GM21786 (cell line): ENCODE measurements at regions not wholly inside any gene's neighbourhood (a gene's known extent, or its start where the extent isn't known, plus 50 kb on each side); places are given as distances from the start of the nearest gene placed in this dataset.

Experiments used
- ATAC-seq: cut with Tn5 transposase; IDR thresholded peaks from one replicate; pipeline ENCODE4 v1.9.1; 2021; ENCODE audit not compliant: unreplicated experiment

DNA sequence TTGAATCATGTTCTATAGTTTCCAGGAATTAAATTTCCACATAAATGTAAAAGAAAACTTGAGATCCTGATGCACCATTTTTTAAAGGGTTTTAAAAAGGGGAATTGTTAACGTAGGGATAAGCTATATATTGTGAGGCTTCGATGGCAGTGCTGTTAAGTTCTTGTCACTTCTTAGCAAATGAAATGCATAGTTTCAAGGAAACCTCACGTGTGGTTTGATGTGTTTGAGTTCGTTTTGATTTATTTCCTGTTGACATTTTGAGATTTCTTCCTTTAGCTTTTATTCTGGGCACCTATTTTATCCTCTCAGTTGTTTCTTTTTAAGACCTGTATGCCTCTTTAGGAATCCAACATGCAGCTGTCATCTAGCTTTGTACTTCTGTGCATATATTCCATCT is 301.0 kb downstream of the DOCK8 start:
- no peak for ATAC-seq

GRCh38 chr9:517993-518392 is 303.3 kb downstream of the DOCK8 start:
- no peak for ATAC-seq

DNA sequence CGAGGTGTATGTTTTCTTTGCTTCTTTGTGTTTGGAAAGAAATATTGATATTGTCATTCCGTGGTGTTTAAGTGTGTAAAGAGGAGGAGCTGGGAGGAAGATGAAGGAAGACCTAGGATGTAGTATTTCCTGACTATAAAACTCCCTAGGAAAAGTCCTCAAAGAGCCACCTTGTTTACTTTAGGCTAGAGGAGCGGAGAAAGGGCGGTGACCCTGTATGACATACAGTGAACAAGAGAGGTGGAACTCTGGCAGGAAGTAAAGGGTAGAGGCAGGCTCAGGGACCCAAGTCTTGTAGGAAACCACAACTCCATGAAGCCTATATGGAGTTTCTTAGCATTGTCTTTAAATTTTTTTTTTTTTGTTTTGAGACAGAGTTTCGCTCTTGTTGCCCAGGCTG is 303.9 kb downstream of the DOCK8 start:
- ATAC-seq = no peak

DNA sequence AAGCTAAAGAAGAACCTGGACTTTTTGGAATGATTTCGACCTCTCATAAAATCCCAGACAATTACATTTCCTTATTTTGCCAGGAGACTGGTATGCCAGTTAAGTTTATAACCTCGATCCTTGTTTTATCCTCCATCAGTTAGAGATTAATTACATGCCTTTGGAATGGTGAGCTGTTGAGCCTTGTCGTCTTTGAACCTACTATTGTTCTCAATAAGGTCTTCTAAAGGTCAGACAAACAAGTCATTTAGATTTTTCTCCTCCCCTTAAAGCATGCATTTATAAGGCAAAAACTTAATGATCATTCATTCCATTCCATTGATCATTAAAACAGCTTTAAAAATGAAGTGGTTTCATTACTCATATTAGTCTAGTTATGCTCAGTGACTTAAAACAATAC is 304.9 kb downstream of the DOCK8 start:
- ATAC-seq = no peak

DNA sequence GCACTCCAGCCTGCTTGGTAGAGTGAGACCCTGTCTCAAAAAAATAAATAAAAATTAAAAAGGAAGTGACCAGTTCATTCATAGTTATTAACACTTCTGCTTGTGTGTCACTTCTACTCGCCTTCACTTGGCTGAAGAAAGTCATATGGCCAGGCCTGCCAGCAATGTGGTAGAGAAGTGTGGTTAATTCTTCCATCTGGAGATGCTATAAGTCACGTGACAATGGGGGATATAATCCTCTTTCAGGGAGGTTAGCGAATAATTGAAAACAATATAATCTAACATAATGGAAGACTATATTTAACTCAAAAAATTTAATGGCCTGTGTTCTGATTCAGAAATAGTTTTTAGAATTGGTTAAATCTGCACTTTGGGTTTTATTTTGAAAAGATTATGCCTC is 305.6 kb downstream of the DOCK8 start:
- no peak for ATAC-seq

GRCh38 chr9:522190-522589 is 307.5 kb downstream of the DOCK8 start:
- no peak for ATAC-seq

GRCh38 chr9:522658-523057 is 308.0 kb downstream of the DOCK8 start:
- no peak for ATAC-seq

DNA sequence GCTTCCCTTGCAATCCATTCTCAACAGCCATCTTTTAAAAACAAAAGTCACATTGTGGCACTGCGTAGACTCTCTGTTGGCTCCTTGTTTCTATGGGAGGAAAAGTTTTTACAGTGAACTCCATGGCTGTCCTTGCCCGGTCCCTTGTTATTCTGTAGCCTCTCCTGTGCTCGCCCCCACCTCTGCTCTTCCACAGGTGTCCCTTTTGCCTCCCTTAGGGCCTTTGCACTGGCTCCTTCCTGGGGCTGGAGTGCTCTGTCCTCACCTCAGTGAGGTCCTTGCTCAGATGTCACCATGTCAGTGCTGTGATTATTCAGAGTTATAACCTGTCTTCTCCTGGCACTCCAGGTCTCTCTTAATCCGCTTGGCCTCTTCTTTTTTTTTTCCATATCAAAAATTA is 308.8 kb downstream of the DOCK8 start:
- ATAC-seq = no peak

DNA sequence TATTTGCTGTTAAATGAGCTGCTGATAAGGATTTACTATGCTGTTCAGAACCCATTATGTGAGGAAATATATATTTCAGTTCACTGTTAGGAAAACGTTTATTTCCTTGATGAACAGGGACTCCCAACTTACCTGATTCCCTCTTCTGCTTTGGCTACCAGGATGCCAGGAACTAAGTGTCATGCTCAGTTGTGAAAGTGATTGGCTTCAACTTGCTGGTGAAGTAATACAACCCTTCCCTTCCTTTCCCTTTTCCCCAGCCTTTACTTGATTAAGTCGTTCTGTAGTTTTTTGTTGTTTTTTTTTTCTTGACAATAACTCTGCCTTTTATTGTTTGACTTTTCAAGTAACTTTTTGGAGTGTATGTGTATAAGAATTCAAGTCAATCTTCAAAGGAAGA is 309.3 kb downstream of the DOCK8 start:
- no peak for ATAC-seq

GRCh38 chr9:526904-527591 is 312.4 kb downstream of the DOCK8 start:
- no peak for ATAC-seq

- ATAC-seq = no peak
Measured at GRCh38 chr9:529731-530130, 311.8 kb upstream of the DMRT1 start.

DNA sequence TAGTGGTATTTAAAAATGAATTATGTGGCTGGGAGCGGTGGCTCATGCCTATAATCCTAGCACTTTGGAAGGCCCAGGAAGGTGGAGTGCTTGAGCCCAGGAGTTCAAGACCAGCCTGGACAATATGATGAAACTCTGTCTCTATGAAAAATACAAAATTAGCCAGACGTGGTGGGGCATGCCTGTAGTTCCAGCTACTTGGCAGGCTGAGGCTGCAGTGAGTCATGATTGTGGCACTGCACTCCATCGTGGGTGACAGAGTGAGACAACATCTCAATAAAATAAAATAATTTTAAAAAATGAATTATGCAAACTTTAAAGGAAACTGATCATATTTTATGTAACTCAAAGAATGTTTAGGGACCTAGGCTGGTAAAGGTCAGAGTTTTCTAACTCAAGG is 310.8 kb upstream of the DMRT1 start:
- ATAC-seq = no peak

DNA sequence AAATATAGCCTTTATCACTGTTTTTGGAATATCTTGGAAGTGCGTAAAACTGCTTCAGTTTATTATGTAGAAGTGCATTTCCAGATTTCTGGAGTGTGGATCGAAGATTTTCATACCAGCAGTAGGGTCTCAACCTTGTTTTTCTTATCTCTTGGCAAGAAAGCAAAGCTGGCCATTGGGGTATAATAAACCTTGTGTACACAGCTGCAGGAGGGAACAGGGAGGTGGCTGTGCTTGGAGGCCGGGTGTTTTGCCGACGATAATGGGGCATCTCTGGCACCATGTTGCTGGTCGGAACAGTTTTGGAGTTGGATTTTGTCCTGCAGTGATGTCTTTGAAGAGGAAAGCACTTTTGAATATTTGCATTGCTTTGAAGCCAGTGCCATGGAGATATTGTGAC is 308.8 kb upstream of the DMRT1 start:
- no peak for ATAC-seq

- no peak for ATAC-seq
Measured at GRCh38 chr9:534886-535285, 306.6 kb upstream of the DMRT1 start.

GRCh38 chr9:535356-535755 is 306.1 kb upstream of the DMRT1 start:
- ATAC-seq = no peak

DNA sequence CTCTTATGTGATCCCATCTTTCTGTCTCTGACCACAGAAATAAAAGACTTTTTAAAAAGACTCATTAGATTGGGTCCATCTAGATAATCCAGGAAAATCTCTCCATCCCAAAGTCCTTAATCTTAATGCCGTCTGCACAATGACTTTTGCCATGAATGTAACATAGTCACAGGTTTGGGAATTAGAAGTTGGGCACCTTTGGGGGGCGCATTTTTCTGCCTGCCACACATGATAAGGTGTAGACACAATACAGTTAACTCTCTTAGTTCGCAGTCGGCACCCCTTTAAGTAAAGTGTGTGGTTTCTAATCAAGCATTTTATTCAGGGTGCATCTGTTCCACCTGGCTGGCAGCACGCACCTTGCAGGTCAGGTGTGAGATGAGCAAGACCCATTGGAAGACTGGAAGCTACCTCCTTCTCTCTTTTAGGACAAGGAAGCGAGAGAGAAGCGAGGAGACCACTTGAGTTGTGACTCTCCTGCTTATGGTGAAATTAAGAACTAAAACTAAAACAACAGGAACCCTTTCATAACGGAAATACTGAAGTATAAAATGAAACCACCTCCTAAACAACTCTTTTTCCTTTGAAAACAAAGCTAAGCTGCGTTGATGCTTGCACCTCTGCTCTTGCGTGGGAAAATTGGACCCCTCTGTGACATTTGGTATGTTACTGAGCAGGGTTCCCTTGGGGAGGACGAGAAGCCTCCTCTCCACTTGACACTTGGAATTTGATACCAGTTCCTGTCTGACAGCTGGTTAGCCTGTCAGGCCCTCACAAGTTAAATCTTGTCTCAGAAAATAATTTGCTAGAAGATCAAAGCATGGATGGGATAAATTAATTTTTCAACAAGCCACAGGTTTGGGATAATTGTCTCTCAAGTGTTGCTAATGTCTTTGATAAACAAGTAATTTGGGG is 304.6 kb upstream of the DMRT1 start:
- no peak for ATAC-seq

- ATAC-seq = no peak
Measured at GRCh38 chr9:543478-543877, 298.0 kb upstream of the DMRT1 start.

GRCh38 chr9:545480-545879 is 296.0 kb upstream of the DMRT1 start:
- ATAC-seq = no peak

DNA sequence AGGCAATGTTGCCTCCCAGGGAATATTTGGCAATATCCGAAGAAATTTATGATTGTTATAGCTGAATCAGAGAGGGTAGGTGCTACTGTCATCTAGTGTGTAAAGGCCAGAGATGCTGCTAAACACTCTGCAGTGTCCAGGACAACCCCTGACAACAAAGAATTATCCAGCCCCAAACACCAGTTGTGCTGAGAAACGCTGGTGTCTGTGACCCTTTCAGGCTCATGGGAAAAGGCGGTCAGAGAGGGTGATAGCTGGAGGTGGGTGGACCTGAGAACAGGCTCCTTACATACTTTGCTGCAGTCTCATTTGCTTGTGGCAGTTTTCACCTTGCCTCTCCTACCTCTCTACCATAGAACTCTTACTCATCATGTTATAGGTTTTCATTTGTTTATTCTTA is 295.3 kb upstream of the DMRT1 start:
- no peak for ATAC-seq

DNA sequence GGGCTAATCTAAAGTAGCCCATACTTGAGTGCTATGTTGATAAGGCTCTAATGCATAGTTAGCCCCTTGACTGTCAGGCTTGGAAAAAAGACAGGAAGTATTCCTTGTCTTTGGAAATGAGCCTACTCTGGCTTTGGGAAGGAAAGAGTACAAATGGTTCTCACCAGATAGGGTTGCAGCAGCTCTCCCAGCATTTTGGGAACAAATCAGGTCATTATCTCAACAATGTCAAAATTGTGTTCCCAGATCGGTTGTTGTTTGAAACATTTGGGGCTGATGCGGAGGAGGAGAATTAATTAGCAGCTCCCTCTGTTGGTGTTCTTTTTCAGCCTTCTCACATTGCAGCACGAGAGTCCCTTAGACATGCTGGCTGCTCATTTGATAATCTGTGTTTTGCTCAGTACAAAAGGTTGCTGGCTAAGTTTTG is 294.7 kb upstream of the DMRT1 start:
- no peak for ATAC-seq

GRCh38 chr9:547314-547713 is 294.2 kb upstream of the DMRT1 start:
- ATAC-seq = no peak

DNA sequence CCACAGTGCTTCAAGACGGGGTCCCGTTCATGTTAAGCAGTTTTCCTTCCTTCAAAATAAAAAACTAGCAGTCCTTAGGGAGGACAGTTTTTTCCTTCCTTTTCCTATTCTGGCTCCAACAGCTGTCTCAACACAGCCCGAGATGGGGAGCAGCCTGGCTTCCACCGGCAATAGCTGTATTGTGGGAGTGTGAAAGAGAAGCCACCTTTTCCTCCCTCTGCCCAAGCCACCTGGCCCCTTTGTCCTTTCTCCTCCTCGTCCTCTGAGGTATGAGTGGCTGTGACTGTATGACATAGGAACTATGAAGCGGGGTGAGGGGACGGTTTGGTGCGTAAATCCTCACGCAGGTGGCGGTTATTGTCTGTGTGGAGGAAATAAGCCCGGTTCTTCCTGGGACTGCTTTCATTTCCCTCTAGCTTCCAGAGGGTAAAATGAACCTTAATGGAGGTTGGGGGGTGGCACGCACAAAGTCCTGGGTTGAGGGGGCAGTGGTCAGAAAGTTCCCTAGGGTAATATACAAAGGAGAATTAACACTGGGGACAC is 292.0 kb upstream of the DMRT1 start:
- no peak for ATAC-seq
